Fibroblast of skin of left quadriceps (primary cell): ENCODE measurements at regions not wholly inside any gene's neighbourhood (a gene's known extent, or its start where the extent isn't known, plus 50 kb on each side); places are given as distances from the start of the nearest gene placed in this dataset.

Experiments
- DNase-seq, 2 experiments: peaks; one replicate each; pipeline ENCODE4 v3.0.0-alpha.2; 2013; ENCODE audit warnings: low read depth in 2 of 2

DNA sequence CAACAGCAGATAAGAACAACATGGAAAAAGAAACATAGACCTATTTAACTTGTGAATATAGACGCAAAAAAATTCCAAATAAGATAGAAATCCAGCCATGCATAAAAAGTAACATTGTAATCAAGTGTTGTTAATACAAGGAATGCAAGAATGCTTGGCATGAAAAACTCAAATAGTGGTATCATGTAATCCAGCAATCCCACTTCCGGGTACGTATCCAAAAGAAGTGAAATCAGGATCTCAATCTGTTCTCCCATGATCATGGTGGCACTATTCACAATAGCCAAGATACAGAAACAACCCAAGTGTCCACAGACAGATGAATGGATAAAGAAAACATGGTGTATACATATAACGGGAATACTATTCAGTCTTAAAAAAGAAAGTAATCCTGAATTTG is 437.4 kb downstream of the ARHGEF28 start:
- no peak for DNase-seq

DNA sequence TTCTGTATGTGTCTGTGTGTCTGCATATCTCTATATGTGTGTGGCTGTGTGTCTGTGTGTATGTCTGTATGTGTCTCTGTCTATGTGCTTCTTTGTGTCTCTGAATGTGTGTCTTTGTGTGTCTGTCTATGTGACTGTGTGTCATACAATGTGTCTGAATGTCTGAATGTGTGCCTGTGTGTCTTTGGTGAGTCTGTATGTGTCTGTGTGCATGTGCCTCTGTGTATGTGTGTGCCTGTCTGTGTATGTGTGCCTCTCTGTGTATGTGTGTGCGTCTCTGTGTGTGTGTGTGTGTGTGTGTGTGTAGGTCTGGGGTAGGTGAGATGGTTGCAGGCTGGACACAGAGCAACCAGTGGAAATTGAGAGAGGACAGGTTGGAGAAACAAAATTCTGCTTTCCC is 435.3 kb downstream of the ARHGEF28 start:
- DNase-seq: no peak

DNA sequence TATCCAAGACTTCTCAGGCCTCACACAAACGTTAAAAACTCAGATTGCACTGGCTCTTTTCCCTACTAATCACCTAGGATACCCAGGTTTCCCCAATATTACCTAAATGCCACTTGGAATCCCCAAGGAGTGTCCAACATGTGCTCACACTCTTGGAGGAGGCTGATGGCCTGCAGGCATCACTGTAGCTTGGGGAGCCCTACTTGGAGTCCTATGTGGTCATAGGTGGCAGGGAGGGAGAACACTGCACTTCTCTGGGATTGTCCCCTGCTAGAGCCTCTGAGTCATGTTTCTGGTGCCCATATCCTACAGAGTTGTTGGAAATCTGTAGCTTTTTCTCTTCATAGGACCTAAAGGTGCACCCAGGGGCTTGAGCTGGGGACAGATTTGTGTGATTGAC is 433.7 kb downstream of the ARHGEF28 start:
- no peak for DNase-seq

DNA sequence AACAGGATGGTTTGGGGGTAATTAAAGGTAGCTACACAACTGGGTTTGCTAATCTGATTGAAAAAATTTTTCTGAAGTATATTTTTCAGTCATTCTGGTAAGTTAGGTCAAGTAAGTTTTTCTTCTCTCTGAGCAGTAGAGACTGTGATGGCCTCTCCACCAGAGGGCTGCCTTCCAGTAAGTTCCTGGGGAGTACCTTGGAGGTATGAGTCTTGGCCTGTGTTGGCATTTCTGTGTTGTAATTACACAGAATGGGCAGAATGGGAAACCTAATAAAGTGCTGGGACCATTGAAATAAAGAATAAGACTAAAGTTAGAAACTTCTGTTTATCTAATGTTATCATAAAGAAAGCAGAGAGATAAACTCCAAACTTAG is 430.8 kb downstream of the ARHGEF28 start:
- no peak for DNase-seq

DNA sequence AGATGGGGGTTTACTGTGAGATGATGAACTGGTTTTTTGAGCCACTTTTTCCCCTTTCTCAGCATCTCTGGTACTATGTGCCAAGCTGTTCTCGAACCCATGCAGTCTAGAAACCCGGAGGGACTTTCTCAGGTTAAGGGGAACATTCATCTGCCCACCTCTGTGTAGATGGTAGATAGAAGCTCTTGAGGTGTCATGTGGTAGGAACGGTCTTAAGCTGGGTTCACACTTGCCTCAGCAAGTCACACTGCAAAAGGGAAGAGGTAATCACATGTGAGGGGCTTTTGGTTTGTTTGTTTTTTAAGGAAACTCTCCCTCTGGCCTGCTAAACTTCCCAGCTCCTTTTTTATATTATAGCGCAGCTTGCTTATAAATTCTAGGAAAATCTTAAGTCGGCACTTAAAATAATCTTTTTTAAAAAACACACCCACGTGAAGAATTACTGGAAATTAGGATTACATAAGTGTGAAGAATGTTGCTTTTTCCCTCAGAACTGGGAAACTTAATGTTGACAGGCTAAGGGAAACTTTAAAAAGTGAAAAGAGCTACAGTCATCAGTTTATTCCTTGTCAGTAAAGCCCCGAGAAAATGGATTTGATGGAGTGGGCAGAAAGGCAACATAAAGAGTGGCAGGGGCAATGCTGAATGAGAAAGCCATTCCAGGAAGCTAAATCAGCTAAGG is 430.3 kb downstream of the ARHGEF28 start:
- no peak for DNase-seq

DNA sequence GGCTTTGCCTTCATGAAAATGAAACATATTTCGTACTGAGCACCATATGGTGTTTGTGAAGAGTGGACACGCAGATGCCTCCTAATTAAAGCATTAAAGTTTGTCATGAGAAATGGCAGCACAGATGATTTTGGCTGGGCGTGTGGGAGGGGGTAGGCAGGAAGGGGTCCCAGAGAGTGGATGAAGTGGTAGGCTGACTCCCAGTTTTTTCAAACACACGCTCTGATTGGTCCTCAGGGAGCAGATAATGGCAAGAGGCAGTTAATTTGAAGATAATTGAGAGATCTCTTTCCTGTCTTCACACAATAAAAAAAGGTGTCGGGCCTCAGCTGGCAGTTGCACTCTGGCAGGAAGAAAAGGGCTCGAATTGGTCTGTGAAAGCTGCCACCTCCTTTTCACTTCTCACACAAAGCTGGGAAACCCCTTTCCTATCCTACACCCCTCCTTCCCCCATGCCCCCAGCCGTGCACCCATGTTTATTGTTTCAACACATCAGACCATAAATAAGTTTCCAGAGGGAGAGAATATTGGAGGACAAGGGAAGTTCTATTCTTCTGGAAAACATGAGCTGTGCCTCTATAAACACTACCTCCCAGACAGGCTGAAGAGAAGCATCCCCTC is 429.6 kb downstream of the ARHGEF28 start:
- no peak for DNase-seq

DNA sequence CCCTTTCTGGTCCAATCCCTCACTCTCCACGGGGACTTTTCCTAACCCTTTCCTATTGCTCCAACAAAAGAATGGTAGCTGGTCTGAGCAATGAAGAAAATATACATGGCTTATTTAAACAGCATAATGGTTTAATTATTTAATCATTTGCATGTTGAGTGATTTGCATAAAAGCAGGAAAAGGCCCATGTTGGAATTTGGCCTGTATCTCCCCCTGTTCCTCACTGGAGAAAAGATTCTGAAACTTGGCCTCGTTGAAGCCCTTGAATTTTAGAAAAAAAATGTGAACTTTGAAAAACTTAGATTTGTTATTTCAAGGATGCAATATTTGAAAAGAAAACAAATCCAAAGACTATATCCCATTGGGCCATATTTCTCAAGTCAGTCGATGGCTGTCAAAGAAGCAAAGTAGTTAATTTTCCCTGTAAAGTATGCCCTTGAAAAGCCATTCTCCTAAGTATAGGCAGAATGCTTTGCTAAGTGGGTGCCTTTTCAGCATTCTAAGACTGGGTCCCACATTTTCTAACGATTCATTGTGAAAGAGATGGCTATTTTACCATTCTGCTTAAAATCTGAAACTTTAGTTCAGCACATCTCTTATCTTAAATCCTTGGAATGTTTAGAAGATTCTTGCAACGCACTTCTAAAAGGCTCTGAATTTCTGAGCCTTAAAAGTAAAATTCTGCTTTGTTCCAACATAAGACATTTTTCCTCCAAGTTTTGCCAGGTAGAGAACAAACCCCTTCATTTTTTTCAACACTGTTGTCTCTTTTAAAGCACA is 428.8 kb downstream of the ARHGEF28 start:
- DNase-seq: peak in 1 of 2 experiments; percentile 48

DNA sequence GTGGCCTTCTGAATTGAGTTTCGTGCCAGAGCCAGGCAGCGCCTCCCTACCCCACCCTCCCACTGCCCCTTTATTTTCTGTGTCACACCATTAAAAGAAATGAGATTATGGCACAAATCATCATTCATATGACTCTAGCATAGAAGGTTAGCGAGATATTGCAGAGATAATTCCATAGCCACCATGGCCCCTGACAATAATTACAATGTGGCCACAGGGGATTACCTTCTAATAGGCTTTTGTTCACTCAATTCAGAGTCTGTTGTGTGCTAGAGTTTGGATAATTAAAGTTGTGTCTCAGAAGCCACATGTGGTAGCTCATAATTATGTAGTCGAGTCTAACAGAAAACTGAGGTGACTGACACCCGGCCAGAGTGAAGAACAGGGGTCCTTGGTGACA is 428.1 kb downstream of the ARHGEF28 start:
- DNase-seq: no peak

DNA sequence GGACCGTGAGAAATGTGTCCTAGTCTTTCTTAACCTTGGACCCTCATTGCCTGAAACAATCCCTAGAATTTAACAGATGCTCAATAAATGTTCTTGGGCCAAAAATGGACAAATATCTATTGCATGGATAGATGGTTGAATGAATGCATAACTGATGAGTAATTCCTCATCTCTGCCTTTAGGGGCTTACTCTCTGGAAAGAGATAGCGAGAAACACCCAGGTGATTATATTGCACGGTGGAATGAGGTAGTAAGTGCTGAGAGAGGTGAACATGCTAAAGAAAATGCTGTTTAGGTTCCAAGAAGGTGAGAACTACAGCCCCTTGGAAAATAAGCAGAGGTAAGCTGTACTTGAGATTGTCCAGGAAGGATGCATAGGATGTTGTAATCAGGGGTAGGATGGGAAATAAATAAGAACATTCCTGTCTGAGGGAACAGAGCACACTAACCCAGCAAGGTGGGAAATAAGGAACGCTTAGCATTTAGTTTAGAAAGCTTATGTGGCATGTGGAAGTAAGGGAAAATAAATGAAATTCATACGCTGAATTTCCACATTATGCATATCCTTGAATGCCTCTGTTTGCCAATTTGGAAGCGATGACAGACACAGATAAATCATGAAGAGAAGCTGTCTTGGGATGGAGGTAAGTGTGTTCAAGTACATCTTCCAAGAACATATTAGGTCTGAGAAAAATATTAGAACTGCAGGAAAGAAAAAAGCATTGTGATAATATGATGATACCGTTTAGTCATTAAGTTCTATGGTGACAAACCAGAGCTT is 426.6 kb downstream of the ARHGEF28 start:
- DNase-seq: no peak

DNA sequence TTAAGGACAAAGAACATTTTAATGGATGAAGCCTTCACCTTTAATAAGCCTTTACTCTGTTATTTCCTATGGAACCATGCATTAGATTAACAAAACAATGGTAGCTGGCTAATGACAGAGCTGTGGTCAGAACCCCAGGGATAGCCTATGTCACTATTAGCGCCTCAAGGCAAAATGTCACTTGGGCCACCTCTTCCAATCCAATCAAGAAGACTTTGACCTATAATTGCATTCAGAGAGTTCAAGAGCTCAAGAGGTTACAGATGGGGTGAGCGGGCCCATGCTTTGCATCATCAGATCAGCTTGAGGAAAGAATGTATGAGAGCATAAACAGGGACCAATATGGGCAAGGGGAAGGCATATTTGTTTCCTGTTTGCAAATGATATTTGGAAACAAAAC is 425.1 kb downstream of the ARHGEF28 start:
- no peak for DNase-seq

DNA sequence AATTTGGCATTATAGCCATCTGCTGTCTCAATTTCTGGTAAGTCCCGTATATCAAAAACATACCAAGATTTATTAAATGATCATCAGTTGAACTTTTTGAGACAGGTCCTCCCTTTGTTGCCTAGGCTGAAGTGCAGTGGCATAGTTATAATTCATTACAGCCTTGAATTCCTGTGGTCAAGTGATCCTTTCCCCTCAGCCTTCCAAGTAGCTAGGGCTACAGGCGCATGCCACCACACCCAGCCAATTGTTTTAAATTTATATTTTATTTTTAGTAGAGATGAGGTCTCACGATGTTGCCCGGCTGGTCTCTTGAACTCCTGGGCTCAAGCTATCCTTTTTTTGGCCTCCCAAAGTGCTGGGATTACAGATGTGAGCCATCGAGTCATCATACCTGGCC is 418.9 kb downstream of the ARHGEF28 start:
- no peak for DNase-seq

DNA sequence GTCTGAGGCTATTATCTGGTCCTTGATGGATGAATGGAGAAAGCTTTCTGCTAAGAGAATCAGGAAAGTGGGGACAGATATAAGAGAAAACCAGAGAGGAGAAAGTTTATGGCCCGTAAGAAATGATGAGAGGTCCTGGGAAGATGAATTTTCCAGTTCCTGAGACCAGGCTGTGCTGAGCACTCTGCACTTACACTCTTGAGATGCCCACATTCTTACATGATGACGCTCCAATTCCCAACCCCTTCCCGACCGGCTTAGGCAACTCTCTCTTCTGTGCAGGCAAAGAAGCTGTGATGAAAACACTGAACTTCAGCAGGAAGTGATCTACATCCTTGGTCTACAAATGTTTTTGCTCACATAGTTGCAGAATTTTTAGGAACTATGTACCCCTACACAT is 417.0 kb downstream of the ARHGEF28 start:
- peak; percentile 61 to 64 for DNase-seq

DNA sequence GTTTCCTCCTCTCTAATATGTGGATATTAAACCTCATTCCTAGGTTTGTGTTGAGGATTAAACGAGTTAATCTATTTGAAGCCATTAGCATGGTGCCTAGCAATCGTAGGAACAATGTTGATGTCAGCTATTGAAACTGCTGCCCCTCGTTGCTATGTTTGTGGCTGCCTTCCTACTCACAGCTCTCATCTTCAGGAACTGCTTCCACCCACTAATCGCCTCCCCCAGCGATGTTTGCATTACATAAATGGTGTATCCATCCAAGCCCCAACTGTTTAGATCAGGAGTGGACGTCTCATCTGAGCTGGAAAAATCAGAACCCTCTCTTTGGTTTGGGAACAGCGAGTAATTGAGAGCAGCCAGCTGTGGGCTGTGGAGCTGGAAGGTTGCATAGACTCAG is 416.6 kb downstream of the ARHGEF28 start:
- DNase-seq: no peak

DNA sequence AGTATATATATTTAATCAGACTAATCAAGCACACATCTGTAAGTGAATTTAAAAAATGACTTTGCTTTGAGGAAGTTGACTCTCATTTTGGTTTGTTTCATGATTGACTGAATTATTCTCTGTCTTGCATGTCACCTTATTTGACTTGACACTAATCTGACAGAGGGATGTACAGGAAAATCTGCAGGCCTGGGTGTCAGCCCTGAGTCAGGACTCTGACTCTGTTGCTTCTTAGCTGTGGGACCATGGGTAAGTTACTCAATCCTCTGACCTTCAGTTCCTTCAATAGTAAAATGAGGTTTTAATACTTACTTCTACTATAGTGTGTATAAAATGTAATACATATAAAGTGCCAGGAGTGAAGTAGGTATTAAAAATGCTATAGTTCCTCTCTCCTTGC is 415.9 kb downstream of the ARHGEF28 start:
- no peak for DNase-seq

DNA sequence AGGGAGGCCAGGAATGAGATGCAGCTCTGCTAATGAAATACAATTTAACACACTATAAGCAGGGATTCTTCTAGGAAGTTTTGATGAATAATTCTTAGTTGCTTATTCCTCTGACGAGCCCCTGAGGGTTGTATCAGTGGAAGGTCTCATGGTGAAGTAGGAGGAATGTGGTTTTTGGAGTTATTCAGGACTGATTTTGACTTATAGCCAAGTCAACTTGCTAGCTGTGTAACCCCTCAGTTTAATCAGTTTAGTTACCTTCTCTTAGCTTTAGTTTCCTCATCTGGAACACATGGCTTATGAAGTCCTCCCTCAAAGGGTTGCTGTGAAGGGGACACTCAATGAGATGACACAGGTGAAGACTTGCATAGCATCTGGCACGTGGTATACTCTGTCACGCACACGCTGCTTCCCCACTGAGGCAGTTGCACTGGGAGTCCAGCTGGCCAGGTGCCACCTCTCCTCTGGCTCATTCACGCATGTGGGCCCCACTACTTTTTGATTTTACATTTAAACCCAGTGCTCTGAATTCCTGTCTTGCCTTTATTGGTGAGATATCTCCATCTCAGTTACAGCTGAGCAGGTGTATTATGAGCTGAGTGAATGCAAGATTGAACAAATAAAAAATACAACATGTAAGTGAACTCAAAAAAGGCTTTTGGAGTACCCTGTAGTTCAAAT is 415.0 kb downstream of the ARHGEF28 start:
- no peak for DNase-seq

DNA sequence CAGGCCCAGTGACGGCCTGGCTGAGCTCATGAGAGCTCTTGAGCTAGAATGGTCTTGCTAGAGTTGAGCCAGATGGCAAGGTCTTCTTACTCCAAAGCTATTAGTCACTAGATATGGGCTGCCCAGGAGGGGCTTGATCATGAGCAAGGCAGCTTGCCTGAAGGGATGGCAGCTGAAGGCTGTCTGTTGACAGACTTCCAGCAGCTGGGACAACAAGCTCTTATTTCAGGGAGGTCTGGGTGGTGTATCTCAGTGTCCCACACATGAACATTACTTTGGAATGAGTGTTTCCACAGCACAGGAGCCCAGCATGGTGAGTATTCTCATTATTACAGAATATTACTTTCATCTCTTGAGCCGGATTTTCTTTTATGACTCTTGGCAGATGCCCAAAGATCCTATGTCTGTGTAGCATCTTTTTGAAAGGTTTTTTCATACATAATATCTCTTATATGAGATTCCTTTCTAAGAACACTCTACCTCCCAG is 414.1 kb downstream of the ARHGEF28 start:
- peak; percentile 72 to 75 for DNase-seq

DNA sequence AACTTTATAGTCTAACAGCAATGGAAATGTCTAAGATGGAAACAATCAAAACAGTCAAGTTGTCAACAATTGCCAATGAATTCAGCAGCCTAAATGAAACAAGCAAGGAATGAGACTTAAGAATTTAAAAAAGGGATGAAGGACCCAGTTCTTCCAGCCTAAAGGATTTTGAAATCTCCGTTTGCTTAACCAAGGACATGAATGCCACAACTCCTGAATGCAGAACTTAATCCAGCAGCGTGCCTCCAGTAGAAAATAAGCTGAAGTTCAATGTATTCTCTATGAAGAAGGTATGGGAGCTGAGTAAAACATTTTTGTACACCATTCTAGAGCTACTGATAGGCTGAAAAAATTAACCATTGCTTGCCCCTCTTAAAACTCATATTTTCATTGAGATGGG is 411.3 kb downstream of the ARHGEF28 start:
- no peak for DNase-seq

DNA sequence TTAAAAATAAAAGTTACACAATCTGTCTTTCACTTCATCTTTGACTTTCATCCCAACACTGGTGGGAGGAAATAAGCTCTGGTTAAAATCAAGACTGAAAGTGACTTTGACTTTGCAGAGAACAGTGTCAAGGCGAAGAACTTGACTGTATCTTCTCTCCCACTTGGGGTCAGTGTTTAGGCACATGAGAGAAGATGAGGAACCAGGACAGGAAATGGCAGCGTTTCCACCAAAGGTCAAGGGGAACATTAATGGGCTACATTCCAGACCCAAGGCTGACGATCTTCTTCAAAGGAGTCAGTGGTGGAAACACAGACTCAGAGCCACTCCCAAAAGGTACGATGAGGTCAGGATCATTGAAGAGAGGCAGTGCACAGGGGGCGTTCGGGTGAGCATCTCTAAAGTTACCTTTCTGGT is 409.5 kb downstream of the ARHGEF28 start:
- DNase-seq: no peak

DNA sequence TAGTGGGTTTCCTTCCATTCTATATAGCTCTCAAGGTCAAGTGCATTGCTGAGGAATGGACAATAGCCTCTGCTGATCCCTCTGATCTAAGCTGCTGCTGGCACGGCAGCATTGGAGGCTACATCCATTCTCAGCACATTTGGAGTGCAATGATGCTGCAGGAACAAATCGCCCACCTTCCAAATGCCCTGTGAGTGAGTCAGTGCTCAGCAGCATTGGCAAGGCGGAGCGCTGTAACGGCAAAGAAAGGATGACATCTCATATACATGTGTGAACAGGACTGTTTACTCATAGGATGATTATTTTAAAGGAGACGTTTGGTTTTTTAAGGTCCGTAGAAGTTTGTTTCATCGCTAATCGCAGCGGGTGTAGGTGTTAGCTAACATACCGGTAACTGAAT is 408.7 kb downstream of the ARHGEF28 start:
- no peak for DNase-seq

DNA sequence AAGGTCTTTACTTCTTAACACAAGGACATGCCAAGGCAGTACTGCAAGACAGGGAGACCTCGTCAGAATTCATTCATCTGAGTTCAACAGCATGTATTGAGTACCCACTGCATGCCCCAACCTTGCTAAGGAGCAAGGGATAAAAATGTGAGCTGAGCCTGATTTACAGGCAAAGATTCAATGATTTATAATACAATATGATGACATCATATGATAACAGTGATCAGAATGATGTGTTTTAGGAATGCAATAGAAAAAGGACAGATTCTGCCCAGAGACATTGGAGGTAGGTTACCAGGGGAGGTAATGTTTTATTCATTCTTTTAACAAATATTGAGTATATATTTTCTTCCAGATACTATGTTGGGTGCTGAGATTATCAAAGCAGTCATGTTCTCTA is 406.6 kb downstream of the ARHGEF28 start:
- DNase-seq: no peak

DNA sequence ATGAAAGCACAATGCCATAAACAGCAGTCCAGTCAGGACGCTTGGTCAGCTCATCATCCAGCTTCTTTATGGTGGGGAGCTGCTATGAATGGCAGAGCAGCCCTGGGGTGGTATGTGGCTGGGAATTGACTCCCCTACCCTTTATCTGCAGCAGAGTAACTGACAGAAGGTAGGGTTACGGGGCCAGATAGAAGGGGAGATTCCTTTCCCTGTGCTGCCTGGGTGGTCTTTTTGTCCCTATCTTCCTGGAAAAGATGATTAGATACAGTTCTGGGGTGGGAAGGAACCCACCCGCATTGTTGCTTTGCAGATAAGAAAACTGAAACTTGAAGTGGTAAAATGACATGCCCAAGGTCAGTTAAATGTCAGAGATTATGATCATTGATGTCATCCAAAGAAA is 405.5 kb downstream of the ARHGEF28 start:
- no peak for DNase-seq

DNA sequence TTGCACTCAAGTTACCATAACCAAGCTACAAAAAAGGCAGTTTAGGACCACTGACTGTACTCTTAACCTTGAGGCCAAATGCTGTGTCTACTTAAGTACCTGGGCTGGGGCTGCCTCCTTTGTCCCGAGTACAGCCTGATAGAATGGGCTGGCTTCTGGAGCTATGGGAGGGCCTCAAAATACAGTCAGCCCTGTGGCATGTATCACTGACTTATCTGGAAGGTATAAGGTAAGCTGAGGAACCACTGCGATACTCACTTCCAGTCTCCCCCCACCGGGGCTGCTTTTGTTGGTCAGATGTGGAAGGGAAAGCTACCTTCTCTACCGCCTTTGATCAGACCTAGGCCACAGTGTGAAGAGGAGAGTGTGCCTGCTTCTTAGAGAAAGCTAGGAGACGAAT is 404.8 kb downstream of the ARHGEF28 start:
- DNase-seq: no peak
